ENCODE measurements at regions not wholly inside any gene's neighbourhood (a gene's known extent, or its start where the extent isn't known, plus 50 kb on each side); places are given as distances from the start of the nearest gene placed in this dataset.
A peak's percentile ranks its signal among the peaks of the same experiment; 100 is the strongest.

GRCh38 chr18:32847691-32848090 is 74.9 kb upstream of the KLHL14 start:
- TF ChIP-seq, protein P1, sequence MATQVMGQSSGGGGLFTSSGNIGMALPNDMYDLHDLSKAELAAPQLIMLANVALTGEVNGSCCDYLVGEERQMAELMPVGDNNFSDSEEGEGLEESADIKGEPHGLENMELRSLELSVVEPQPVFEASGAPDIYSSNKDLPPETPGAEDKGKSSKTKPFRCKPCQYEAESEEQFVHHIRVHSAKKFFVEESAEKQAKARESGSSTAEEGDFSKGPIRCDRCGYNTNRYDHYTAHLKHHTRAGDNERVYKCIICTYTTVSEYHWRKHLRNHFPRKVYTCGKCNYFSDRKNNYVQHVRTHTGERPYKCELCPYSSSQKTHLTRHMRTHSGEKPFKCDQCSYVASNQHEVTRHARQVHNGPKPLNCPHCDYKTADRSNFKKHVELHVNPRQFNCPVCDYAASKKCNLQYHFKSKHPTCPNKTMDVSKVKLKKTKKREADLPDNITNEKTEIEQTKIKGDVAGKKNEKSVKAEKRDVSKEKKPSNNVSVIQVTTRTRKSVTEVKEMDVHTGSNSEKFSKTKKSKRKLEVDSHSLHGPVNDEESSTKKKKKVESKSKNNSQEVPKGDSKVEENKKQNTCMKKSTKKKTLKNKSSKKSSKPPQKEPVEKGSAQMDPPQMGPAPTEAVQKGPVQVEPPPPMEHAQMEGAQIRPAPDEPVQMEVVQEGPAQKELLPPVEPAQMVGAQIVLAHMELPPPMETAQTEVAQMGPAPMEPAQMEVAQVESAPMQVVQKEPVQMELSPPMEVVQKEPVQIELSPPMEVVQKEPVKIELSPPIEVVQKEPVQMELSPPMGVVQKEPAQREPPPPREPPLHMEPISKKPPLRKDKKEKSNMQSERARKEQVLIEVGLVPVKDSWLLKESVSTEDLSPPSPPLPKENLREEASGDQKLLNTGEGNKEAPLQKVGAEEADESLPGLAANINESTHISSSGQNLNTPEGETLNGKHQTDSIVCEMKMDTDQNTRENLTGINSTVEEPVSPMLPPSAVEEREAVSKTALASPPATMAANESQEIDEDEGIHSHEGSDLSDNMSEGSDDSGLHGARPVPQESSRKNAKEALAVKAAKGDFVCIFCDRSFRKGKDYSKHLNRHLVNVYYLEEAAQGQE (IDR thresholded peaks at IDR 0.05; ENCODE audit: low read depth): no peak
- TF ChIP-seq RAD21 (IDR thresholded peaks at IDR 0.05; ENCODE audit: low read depth): peak; percentile 22; the same call in 1 of the 2 replicates
- TF ChIP-seq CREB1 (IDR thresholded peaks at IDR 0.05; ENCODE audit: low read depth): no peak
- no peak for TF ChIP-seq TEAD4 (IDR thresholded peaks at IDR 0.05)
- TF ChIP-seq TCF12 (IDR thresholded peaks at IDR 0.05; ENCODE audit: low read depth): no peak
- no peak for TF ChIP-seq EP300 (IDR thresholded peaks at IDR 0.05; ENCODE audit: borderline replicate concordance)
- no peak for TF ChIP-seq FOXM1 (IDR thresholded peaks at IDR 0.05; ENCODE audit: borderline replicate concordance, low read depth)
- no peak for TF ChIP-seq YY1 (IDR thresholded peaks at IDR 0.05; ENCODE audit: low read depth)
- TF ChIP-seq ZBTB7A (IDR thresholded peaks at IDR 0.05; ENCODE audit: low read depth): no peak
- no peak for TF ChIP-seq CEBPB (IDR thresholded peaks at IDR 0.05)
- TF ChIP-seq MAX (IDR thresholded peaks at IDR 0.05): no peak

Measured in Ishikawa (cell line).